ENCODE measurements at regions not wholly inside any gene's neighbourhood (a gene's known extent, or its start where the extent isn't known, plus 50 kb on each side); places are given as distances from the start of the nearest gene placed in this dataset.

GRCh38 chr6:18675881-18676280 lies 288.7 kb downstream of the RNF144B start:
- TF ChIP-seq CTCF (IDR thresholded peaks at IDR 0.05) (no peak), POLR2A (IDR thresholded peaks at IDR 0.05) (no peak), POLR2AphosphoS5 (IDR thresholded peaks at IDR 0.05) (no peak), EP300 (IDR thresholded peaks at IDR 0.05) (no peak)
